ENCODE measurements at regions not wholly inside any gene's neighbourhood (a gene's known extent, or its start where the extent isn't known, plus 50 kb on each side); places are given as distances from the start of the nearest gene placed in this dataset.

DNA sequence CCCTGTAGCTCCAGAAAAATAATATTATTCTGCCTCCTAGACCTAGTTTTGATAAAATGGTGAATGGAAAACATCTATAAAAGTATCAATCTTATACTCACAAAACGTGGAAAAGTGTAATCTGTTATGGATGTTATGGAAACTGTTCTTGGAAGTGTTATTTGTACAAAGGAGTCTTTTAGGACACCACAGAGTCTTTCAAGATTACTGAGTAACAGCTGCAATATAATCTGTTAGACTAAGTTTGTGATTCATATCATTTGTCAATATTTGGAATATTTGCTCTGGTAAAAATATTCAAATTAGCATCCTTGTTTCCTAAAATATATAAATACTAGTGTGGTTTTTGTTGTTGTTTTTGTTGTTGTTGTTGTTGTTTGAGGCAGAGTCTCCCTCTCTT, 87.9 kb downstream of the RAD51AP2 start:
- Histone ChIP-seq H3K9ac (ENCODE audit: control insufficient read depth, insufficient read depth, low read length) (no peak overlapping the region), H3K27me3 (replicated peaks in 1 of 2; ENCODE audit: control insufficient read depth in 2 of 2, insufficient read depth in 2 of 2, low read length in 1 of 2) (no peaks in the 10 kb centered on the region), H3K27ac (ENCODE audit: control insufficient read depth, insufficient read depth) (no peak overlapping the region), H4K20me1 (ENCODE audit: control insufficient read depth, insufficient read depth) (no peaks in the 10 kb centered on the region), H3K36me3 (ENCODE audit: control insufficient read depth in 2 of 2, insufficient read depth in 2 of 2, low read length in 1 of 2) (no peaks in the 10 kb centered on the region), H2AFZ (ENCODE audit: control insufficient read depth, low read depth, low read length) (no peak overlapping the region), H3K79me2 (ENCODE audit: control insufficient read depth, insufficient read depth, low read length) (no peaks in the 10 kb centered on the region), H3K4me1 (ENCODE audit: control insufficient read depth, insufficient read depth, low read length) (no peaks in the 10 kb centered on the region), H3K4me3 (no peak overlapping the region), H3K4me2 (ENCODE audit: control insufficient read depth, insufficient read depth) (no peak overlapping the region), H3K9me3 (replicated peaks; ENCODE audit: control insufficient read depth, insufficient read depth, low read length) (no peaks in the 10 kb centered on the region)
- RAD21 ChIA-PET (ENCODE audit: unreplicated experiment) = no interaction called here
- WGBS (ENCODE audit: insufficient coverage, insufficient replicate concordance, low lambda C conversion rate, missing lambda C conversion rate) = 0% methylated on average over 1 of the region's 1 CpG
- SMC1A ChIA-PET (ENCODE audit: uncharacterized antibody, unreplicated experiment) = no interaction called here
- BruUV-seq (replicated peaks) = no TSS peak
- TF ChIP-seq SIX5 (IDR thresholded peaks at IDR 0.05; ENCODE audit: low read depth, low read length, severe bottlenecking) = no peak
- no peak for TF ChIP-seq CBFB (IDR thresholded peaks at IDR 0.05; ENCODE audit: low read depth)
- no peak for TF ChIP-seq EGR1 (IDR thresholded peaks at IDR 0.05; ENCODE audit: borderline replicate concordance in 1 of 2, low read depth in 2 of 2, low read length in 2 of 2)
- TF ChIP-seq NR2F1 (conservative IDR thresholded peaks at IDR 0.05) = no peak
- no peak for TF ChIP-seq RELA (IDR thresholded peaks at IDR 0.05; ENCODE audit: borderline replicate concordance, partially characterized antibody)
- no peak for TF ChIP-seq MXI1 (IDR thresholded peaks at IDR 0.05; ENCODE audit: low read depth, low read length)
- TF ChIP-seq REST (IDR thresholded peaks at IDR 0.05; ENCODE audit: low read depth, low read length) = no peak
- TF ChIP-seq, protein P1, sequence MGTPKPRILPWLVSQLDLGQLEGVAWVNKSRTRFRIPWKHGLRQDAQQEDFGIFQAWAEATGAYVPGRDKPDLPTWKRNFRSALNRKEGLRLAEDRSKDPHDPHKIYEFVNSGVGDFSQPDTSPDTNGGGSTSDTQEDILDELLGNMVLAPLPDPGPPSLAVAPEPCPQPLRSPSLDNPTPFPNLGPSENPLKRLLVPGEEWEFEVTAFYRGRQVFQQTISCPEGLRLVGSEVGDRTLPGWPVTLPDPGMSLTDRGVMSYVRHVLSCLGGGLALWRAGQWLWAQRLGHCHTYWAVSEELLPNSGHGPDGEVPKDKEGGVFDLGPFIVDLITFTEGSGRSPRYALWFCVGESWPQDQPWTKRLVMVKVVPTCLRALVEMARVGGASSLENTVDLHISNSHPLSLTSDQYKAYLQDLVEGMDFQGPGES (IDR thresholded peaks at IDR 0.05) = no peak
- no peak for TF ChIP-seq SMAD1 (IDR thresholded peaks at IDR 0.05; ENCODE audit: low read depth, partially characterized antibody)
- no peak for TF ChIP-seq HCFC1 (IDR thresholded peaks at IDR 0.05; ENCODE audit: low read length)
- no peak for TF ChIP-seq IRF4 (IDR thresholded peaks at IDR 0.05; ENCODE audit: low read depth, low read length)
- no peak for TF ChIP-seq SIN3A (IDR thresholded peaks at IDR 0.05; ENCODE audit: low read depth, low read length)
- no peak for TF ChIP-seq SRF (IDR thresholded peaks at IDR 0.05; ENCODE audit: low read depth in 2 of 2, low read length in 2 of 2)
- TF ChIP-seq BHLHE40 (IDR thresholded peaks at IDR 0.05; ENCODE audit: borderline replicate concordance in 1 of 2, low read depth in 2 of 2, low read length in 1 of 2) = no peak
- ATAC-seq = no peak
- no peak for DNase-seq (ENCODE audit: low read depth, low spot score)
- FAIRE-seq = no peak
- CTCF ChIA-PET = no interaction called here
- POLR2A ChIA-PET = no interaction called here
- intact Hi-C loops (cut with micrococcal nuclease; ENCODE audit: unreplicated experiment) = no loop called here
- in situ Hi-C loops (cut with MboI) = no loop called here
